GM18868 (cell line): ENCODE measurements at regions not wholly inside any gene's neighbourhood (a gene's known extent, or its start where the extent isn't known, plus 50 kb on each side); places are given as distances from the start of the nearest gene placed in this dataset.
"Not testable (repeated sequence)": the region's sequence is repeated elsewhere in the genome, so short reads cannot be mapped to it uniquely, and the experiment has no call there.

Experiments
- ATAC-seq: cut with Tn5 transposase; IDR thresholded peaks from one replicate; pipeline ENCODE4 v1.9.1; 2021; ENCODE audit warnings: mild to moderate bottlenecking, moderate library complexity; ENCODE audit not compliant: unreplicated experiment

GRCh38 chr14:22178333-22178839, 410.6 kb downstream of the DAD1 start:
- no peak for ATAC-seq

- ATAC-seq = no peak
Measured at GRCh38 chr14:22177870-22178269, 411.2 kb downstream of the DAD1 start.

GRCh38 chr14:22176957-22177356, 412.1 kb downstream of the DAD1 start:
- no peak for ATAC-seq

- not testable (repeated sequence) for ATAC-seq
Measured at GRCh38 chr14:22175278-22175558, 413.8 kb downstream of the DAD1 start.

- no peak for ATAC-seq
Measured at GRCh38 chr14:22174412-22175277, 414.4 kb downstream of the DAD1 start.

- no peak for ATAC-seq
Measured at GRCh38 chr14:22168092-22168955, 420.7 kb downstream of the DAD1 start.

GRCh38 chr14:22164616-22165015, 424.4 kb downstream of the DAD1 start:
- ATAC-seq = no peak

- no peak for ATAC-seq
Measured at GRCh38 chr14:22163051-22163450, 426.0 kb downstream of the DAD1 start.

- no peak for ATAC-seq
Measured at GRCh38 chr14:22159957-22160356, 429.1 kb downstream of the DAD1 start.

GRCh38 chr14:22159099-22159498, 429.9 kb downstream of the DAD1 start:
- ATAC-seq = no peak

- no peak for ATAC-seq
Measured at GRCh38 chr14:22158560-22158959, 430.5 kb downstream of the DAD1 start.

GRCh38 chr14:22155571-22155970, 433.5 kb downstream of the DAD1 start:
- ATAC-seq = no peak

GRCh38 chr14:22152903-22153302, 436.1 kb downstream of the DAD1 start:
- ATAC-seq = no peak

GRCh38 chr14:22152161-22152870, 436.7 kb downstream of the DAD1 start:
- no peak for ATAC-seq

GRCh38 chr14:22151121-22151520, 437.9 kb downstream of the DAD1 start:
- ATAC-seq = no peak

GRCh38 chr14:22149058-22149457, 440.0 kb downstream of the DAD1 start:
- ATAC-seq = no peak

GRCh38 chr14:22147716-22148115, 441.3 kb downstream of the DAD1 start:
- ATAC-seq = no peak

- no peak for ATAC-seq
Measured at GRCh38 chr14:22143363-22143762, 445.7 kb downstream of the DAD1 start.

GRCh38 chr14:22140633-22141032, 448.4 kb downstream of the DAD1 start:
- no peak for ATAC-seq

GRCh38 chr14:22131749-22132476, 457.1 kb downstream of the DAD1 start:
- no peak for ATAC-seq
